EL (cell line): ENCODE measurements at regions not wholly inside any gene's neighbourhood (a gene's known extent, or its start where the extent isn't known, plus 50 kb on each side); places are given as distances from the start of the nearest gene placed in this dataset.

Source experiments
- DNase-seq: peaks from one replicate; pipeline ENCODE4 v3.0.0-alpha.2; 2016

GRCh38 chr6:169165561-169166300 is 87.9 kb downstream of the THBS2 start:
- DNase-seq: no peak

- peak; percentile 36 for DNase-seq
Observed at GRCh38 chr6:169164986-169165385, 88.7 kb downstream of the THBS2 start.

- DNase-seq: peak; percentile 17
Observed at GRCh38 chr6:169164451-169164850, 89.2 kb downstream of the THBS2 start.

GRCh38 chr6:169163411-169163901 is 90.2 kb downstream of the THBS2 start:
- DNase-seq: peak; percentile 66

- DNase-seq: peak; percentile 100
Observed at GRCh38 chr6:169162752-169163407, 90.8 kb downstream of the THBS2 start.

GRCh38 chr6:169162249-169162648 is 91.4 kb downstream of the THBS2 start:
- DNase-seq: no peak

GRCh38 chr6:169161572-169162167 is 92.0 kb downstream of the THBS2 start:
- peak; percentile 21 for DNase-seq

GRCh38 chr6:169160855-169161560 is 92.6 kb downstream of the THBS2 start:
- DNase-seq: no peak

GRCh38 chr6:169160091-169160854 is 93.4 kb downstream of the THBS2 start:
- no peak for DNase-seq

GRCh38 chr6:169159331-169159730 is 94.3 kb downstream of the THBS2 start:
- DNase-seq: no peak

- DNase-seq: no peak
Observed at GRCh38 chr6:169158691-169159090, 95.0 kb downstream of the THBS2 start.

- DNase-seq: no peak
Observed at GRCh38 chr6:169158174-169158573, 95.5 kb downstream of the THBS2 start.

- DNase-seq: no peak
Observed at GRCh38 chr6:169157197-169158148, 96.2 kb downstream of the THBS2 start.

- no peak for DNase-seq
Observed at GRCh38 chr6:169156793-169157147, 96.9 kb downstream of the THBS2 start.

- DNase-seq: no peak
Observed at GRCh38 chr6:169156108-169156792, 97.4 kb downstream of the THBS2 start.

- DNase-seq: no peak
Observed at GRCh38 chr6:169155481-169155880, 98.2 kb downstream of the THBS2 start.

- no peak for DNase-seq
Observed at GRCh38 chr6:169153401-169153800, 100.2 kb downstream of the THBS2 start.

GRCh38 chr6:169146521-169146920 is 107.1 kb downstream of the THBS2 start:
- DNase-seq: no peak

- no peak for DNase-seq
Observed at GRCh38 chr6:169145991-169146501, 107.6 kb downstream of the THBS2 start.

- DNase-seq: no peak
Observed at GRCh38 chr6:169145496-169145895, 108.2 kb downstream of the THBS2 start.

- no peak for DNase-seq
Observed at GRCh38 chr6:169144356-169144755, 109.3 kb downstream of the THBS2 start.
